GM18502 (cell line): ENCODE measurements at regions not wholly inside any gene's neighbourhood (a gene's known extent, or its start where the extent isn't known, plus 50 kb on each side); places are given as distances from the start of the nearest gene placed in this dataset.

Source experiments
- ATAC-seq: cut with Tn5 transposase; IDR thresholded peaks from one replicate; pipeline ENCODE4 v1.9.1; 2021; ENCODE audit warnings: mild to moderate bottlenecking; ENCODE audit not compliant: unreplicated experiment, poor library complexity

- ATAC-seq: peak; percentile 57
Measured at GRCh38 chr1:200354243-200354642, 55.6 kb downstream of the ZNF281 start.

GRCh38 chr1:200353232-200353631 is 56.6 kb downstream of the ZNF281 start:
- no peak for ATAC-seq

- ATAC-seq: peak; percentile 62
Measured at GRCh38 chr1:200351826-200352549, 57.8 kb downstream of the ZNF281 start.

- ATAC-seq: no peak
Measured at GRCh38 chr1:200351425-200351824, 58.4 kb downstream of the ZNF281 start.

- ATAC-seq: no peak
Measured at GRCh38 chr1:200346700-200347099, 63.1 kb downstream of the ZNF281 start.

- ATAC-seq: no peak
Measured at GRCh38 chr1:200345520-200345919, 64.3 kb downstream of the ZNF281 start.

- no peak for ATAC-seq
Measured at GRCh38 chr1:200343874-200344273, 66.0 kb downstream of the ZNF281 start.

GRCh38 chr1:200342511-200343311 is 67.1 kb downstream of the ZNF281 start:
- ATAC-seq: no peak

- ATAC-seq: no peak
Measured at GRCh38 chr1:200338451-200338850, 71.4 kb downstream of the ZNF281 start.

- no peak for ATAC-seq
Measured at GRCh38 chr1:200337831-200338230, 72.0 kb downstream of the ZNF281 start.

- no peak for ATAC-seq
Measured at GRCh38 chr1:200337410-200337809, 72.4 kb downstream of the ZNF281 start.

GRCh38 chr1:200336901-200337391 is 72.9 kb downstream of the ZNF281 start:
- ATAC-seq: no peak

- no peak for ATAC-seq
Measured at GRCh38 chr1:200336101-200336845, 73.6 kb downstream of the ZNF281 start.

GRCh38 chr1:200334661-200335256 is 75.1 kb downstream of the ZNF281 start:
- no peak for ATAC-seq

- no peak for ATAC-seq
Measured at GRCh38 chr1:200333329-200333728, 76.5 kb downstream of the ZNF281 start.

GRCh38 chr1:200332716-200333115 is 77.1 kb downstream of the ZNF281 start:
- ATAC-seq: no peak

- no peak for ATAC-seq
Measured at GRCh38 chr1:200330741-200331428, 79.0 kb downstream of the ZNF281 start.

GRCh38 chr1:200329208-200329882 is 80.5 kb downstream of the ZNF281 start:
- no peak for ATAC-seq

GRCh38 chr1:200328379-200328778 is 81.5 kb downstream of the ZNF281 start:
- ATAC-seq: no peak
